ENCODE measurements at regions not wholly inside any gene's neighbourhood (a gene's known extent, or its start where the extent isn't known, plus 50 kb on each side); places are given as distances from the start of the nearest gene placed in this dataset.

DNA sequence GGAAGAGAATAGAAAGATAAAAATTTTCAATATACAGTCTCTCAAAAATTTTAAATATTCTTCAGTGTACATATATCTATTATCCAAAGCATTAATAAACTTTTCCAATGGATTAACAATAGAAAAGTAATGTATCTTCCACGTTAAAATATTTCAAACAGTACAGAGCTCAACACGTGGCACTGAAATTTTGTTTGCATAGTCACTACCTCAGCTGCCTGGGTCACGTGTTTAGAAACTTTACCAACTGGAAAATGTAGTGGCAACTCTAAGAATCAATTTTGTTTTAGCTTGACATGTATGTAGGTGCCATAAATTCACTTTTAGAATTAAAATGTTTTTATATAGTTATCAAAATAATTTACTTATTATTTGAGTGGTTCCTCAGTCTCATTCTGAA lies 85.3 kb downstream of the CNTN3 start:
- 66% methylated on average over 3 of the region's 3 CpGs for WGBS
- TF ChIP-seq POLR2AphosphoS5 (IDR thresholded peaks at IDR 0.05), result no peak
- TF ChIP-seq, protein P1, sequence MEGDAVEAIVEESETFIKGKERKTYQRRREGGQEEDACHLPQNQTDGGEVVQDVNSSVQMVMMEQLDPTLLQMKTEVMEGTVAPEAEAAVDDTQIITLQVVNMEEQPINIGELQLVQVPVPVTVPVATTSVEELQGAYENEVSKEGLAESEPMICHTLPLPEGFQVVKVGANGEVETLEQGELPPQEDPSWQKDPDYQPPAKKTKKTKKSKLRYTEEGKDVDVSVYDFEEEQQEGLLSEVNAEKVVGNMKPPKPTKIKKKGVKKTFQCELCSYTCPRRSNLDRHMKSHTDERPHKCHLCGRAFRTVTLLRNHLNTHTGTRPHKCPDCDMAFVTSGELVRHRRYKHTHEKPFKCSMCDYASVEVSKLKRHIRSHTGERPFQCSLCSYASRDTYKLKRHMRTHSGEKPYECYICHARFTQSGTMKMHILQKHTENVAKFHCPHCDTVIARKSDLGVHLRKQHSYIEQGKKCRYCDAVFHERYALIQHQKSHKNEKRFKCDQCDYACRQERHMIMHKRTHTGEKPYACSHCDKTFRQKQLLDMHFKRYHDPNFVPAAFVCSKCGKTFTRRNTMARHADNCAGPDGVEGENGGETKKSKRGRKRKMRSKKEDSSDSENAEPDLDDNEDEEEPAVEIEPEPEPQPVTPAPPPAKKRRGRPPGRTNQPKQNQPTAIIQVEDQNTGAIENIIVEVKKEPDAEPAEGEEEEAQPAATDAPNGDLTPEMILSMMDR (IDR thresholded peaks at IDR 0.05), result no peak
- no peak for TF ChIP-seq POLR2A (IDR thresholded peaks at IDR 0.05; ENCODE audit: low read depth)
- no peak for TF ChIP-seq EP300 (IDR thresholded peaks at IDR 0.05)

DNA sequence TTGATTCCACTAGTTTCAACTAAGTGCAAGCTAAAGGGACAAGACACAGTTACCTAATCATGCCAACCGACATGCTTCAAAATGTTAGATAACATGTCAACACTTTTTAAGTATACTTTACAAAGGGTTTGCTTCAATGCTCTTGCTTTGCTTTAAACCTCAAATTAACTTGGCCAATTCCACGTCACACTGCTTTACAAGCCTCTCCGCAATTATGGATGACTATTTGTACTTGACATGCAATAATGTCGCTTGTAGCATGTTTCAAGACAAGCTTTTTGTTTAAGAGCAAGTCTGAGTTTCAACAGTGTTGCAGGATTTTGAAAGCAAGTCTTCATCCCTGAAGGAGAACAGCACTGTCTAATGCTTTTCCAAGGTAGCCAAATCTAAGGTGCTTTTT lies 86.9 kb downstream of the CNTN3 start:
- Histone ChIP-seq H3K9me3 (no peaks in the 10 kb centered on the region), H3K27me3 (no peaks in the 10 kb centered on the region), H3K4me1 (no peaks in the 10 kb centered on the region), H3K4me3 (no peak overlapping the region), H3K36me3 (no peaks in the 10 kb centered on the region), H3K27ac (replicated peaks in 1 of 4) (no peak overlapping the region)
- TF ChIP-seq POLR2AphosphoS5 (IDR thresholded peaks at IDR 0.05) (no peak), EP300 (IDR thresholded peaks at IDR 0.05) (no peak)
- TF ChIP-seq, protein P1 (IDR thresholded peaks at IDR 0.05), result no peak
- intact Hi-C loops (cut with DNase I), result no loop called here
- 89% methylated on average over 4 of the region's 4 CpGs for WGBS
- DNase-seq (ENCODE audit: extremely low spot score), result no peak

More for the DNA sequence above, 85.3 kb downstream of the CNTN3 start:
- Histone ChIP-seq H3K9me3 (no peaks in the 10 kb centered on the region), H3K36me3 (no peaks in the 10 kb centered on the region), H3K4me3 (no peak overlapping the region), H3K27me3 (no peaks in the 10 kb centered on the region), H3K4me1 (no peaks in the 10 kb centered on the region), H3K27ac (replicated peaks in 1 of 4) (no peak overlapping the region)
- no peak for DNase-seq (ENCODE audit: extremely low spot score)
- intact Hi-C loops (cut with DNase I), result no loop called here

DNA sequence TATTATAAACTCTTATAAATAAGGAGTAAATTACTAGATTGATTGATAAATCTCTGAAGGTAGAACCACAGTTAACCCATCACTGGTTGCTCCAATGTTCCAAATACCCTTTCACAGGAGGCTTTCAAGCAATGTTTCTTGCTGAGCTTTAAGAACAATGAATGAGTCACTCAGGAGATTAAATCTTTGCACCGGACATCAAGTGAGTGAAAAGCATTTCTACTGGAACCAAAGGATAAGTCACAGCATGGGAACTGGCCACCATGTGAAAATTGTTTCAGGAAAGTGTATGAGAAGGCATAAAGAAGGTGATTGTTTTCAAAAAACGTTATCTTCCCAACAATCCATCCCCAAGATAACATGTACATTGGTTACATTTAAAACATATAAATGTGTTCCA lies 90.6 kb downstream of the CNTN3 start:
- DNase-seq (ENCODE audit: extremely low spot score), result no peak
- Histone ChIP-seq H3K27me3 (no peaks in the 10 kb centered on the region), H3K4me3 (no peak overlapping the region), H3K27ac (replicated peaks in 1 of 4) (no peak overlapping the region), H3K36me3 (no peaks in the 10 kb centered on the region), H3K4me1 (no peaks in the 10 kb centered on the region), H3K9me3 (no peaks in the 10 kb centered on the region)
- TF ChIP-seq POLR2AphosphoS5 (IDR thresholded peaks at IDR 0.05), result no peak
- no peak for TF ChIP-seq EP300 (IDR thresholded peaks at IDR 0.05)
- TF ChIP-seq POLR2A (IDR thresholded peaks at IDR 0.05; ENCODE audit: low read depth), result no peak
- TF ChIP-seq, protein P1 (IDR thresholded peaks at IDR 0.05), result no peak
- WGBS, result 79% methylated on average over 2 of the region's 2 CpGs
- intact Hi-C loops (cut with DNase I), result no loop called here

DNA sequence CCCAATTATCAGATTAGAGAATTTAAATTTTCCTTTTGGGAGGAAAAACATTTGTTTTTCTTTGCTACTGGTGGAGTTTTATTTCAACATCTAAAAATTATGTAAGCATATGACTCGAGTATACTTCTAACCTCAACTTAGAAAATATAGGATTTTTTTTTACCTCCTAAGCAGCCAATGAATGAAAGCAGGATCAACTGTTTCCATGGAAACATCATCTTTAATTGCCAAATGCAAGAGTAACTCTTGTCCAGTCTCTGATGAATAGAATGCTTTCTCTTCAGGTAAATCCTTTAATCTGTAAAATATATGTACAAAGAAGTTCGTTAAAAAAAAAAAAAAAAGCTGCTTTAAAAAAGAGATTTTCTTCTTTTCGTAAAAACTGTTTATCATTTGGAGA lies 93.6 kb downstream of the CNTN3 start:
- no peak for DNase-seq (ENCODE audit: extremely low spot score)
- WGBS, result 84% methylated on average over 3 of the region's 3 CpGs
- TF ChIP-seq POLR2AphosphoS5 (IDR thresholded peaks at IDR 0.05) (no peak), EP300 (IDR thresholded peaks at IDR 0.05) (no peak), POLR2A (IDR thresholded peaks at IDR 0.05; ENCODE audit: low read depth) (no peak)
- TF ChIP-seq, protein P1 (IDR thresholded peaks at IDR 0.05), result no peak
- H3K27me3 ChIP-seq, result no peaks in the 10 kb centered on the region
- H3K9me3 ChIP-seq, result no peaks in the 10 kb centered on the region
- H3K27ac ChIP-seq (replicated peaks in 1 of 4), result no peak overlapping the region
- H3K36me3 ChIP-seq, result no peaks in the 10 kb centered on the region
- H3K4me1 ChIP-seq, result no peaks in the 10 kb centered on the region
- intact Hi-C loops (cut with DNase I), result no loop called here
- H3K4me3 ChIP-seq, result no peak overlapping the region

DNA sequence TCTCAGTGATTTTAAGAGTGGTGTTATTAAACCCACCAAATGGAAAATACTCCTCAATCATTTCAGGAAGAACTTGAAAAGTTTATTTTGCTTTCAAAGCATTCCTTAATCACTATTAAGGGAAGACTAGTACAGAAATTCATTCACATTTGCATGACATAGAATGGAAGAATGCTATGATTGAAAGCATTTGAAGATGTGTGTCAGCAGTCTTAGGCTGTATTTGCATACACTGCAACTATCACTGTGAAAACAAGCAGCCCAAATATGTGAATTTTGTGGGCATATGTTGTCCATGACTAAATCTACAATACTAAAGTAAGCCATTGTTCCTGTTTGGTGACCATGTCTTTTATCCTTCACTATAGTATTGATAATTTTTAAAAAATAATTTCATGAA lies 95.8 kb downstream of the CNTN3 start:
- H3K9me3 ChIP-seq, result no peaks in the 10 kb centered on the region
- H3K27me3 ChIP-seq, result no peaks in the 10 kb centered on the region
- no peak for DNase-seq (ENCODE audit: extremely low spot score)
- TF ChIP-seq POLR2AphosphoS5 (IDR thresholded peaks at IDR 0.05) (no peak), EP300 (IDR thresholded peaks at IDR 0.05) (no peak), POLR2A (IDR thresholded peaks at IDR 0.05; ENCODE audit: low read depth) (no peak)
- TF ChIP-seq, protein P1 (IDR thresholded peaks at IDR 0.05), result no peak
- H3K36me3 ChIP-seq, result no peaks in the 10 kb centered on the region
- no peak overlapping the region for H3K4me3 ChIP-seq
- intact Hi-C loops (cut with DNase I), result no loop called here
- H3K4me1 ChIP-seq, result no peaks in the 10 kb centered on the region
- no peak overlapping the region for H3K27ac ChIP-seq (replicated peaks in 1 of 4)
